NCI-H2227 (cell line): ENCODE measurements at regions not wholly inside any gene's neighbourhood (a gene's known extent, or its start where the extent isn't known, plus 50 kb on each side); places are given as distances from the start of the nearest gene placed in this dataset.

Experiments used
- DNase-seq: peaks from one replicate; lab custom pipeline; 2025; ENCODE audit not compliant: unreplicated experiment; lab: John Stamatoyannopoulos, UW

- no peak for DNase-seq
These were observed 255.8 kb upstream of the DACH1 start for GRCh38 chr13:72122661-72123255.

- no peak for DNase-seq
These were observed 254.5 kb upstream of the DACH1 start for GRCh38 chr13:72121466-72121865.

- no peak for DNase-seq
These were observed 253.6 kb upstream of the DACH1 start for GRCh38 chr13:72120632-72121031.

- no peak for DNase-seq
These were observed 246.9 kb upstream of the DACH1 start for GRCh38 chr13:72113931-72114330.

- DNase-seq, result no peak
These were observed 246.1 kb upstream of the DACH1 start for GRCh38 chr13:72113076-72113475.

- DNase-seq, result no peak
These were observed 245.2 kb upstream of the DACH1 start for GRCh38 chr13:72112216-72112615.

- DNase-seq, result no peak
These were observed 242.9 kb upstream of the DACH1 start for GRCh38 chr13:72109863-72110262.

- no peak for DNase-seq
These were observed 237.7 kb upstream of the DACH1 start for GRCh38 chr13:72104656-72105180.

GRCh38 chr13:72101768-72102400 is 234.9 kb upstream of the DACH1 start:
- DNase-seq, result no peak

GRCh38 chr13:72100339-72100738 is 233.3 kb upstream of the DACH1 start:
- DNase-seq, result no peak

GRCh38 chr13:72097568-72097967 is 230.6 kb upstream of the DACH1 start:
- DNase-seq, result peak; percentile 0

GRCh38 chr13:72093262-72093661 is 226.3 kb upstream of the DACH1 start:
- no peak for DNase-seq

- DNase-seq, result peak; percentile 23
These were observed 207.7 kb upstream of the DACH1 start for GRCh38 chr13:72074663-72075062.

- DNase-seq, result no peak
These were observed 205.3 kb upstream of the DACH1 start for GRCh38 chr13:72072261-72072660.

- DNase-seq, result peak; percentile 32
These were observed 204.7 kb upstream of the DACH1 start for GRCh38 chr13:72071713-72072112.

GRCh38 chr13:72062566-72062965 is 195.6 kb upstream of the DACH1 start:
- no peak for DNase-seq

GRCh38 chr13:72061613-72062012 is 194.6 kb upstream of the DACH1 start:
- no peak for DNase-seq

GRCh38 chr13:72050251-72050650 is 183.2 kb upstream of the DACH1 start:
- DNase-seq, result no peak

GRCh38 chr13:72043366-72043765 is 176.4 kb upstream of the DACH1 start:
- no peak for DNase-seq

- DNase-seq, result no peak
These were observed 174.2 kb upstream of the DACH1 start for GRCh38 chr13:72041165-72041564.

GRCh38 chr13:72039126-72039525 is 172.1 kb upstream of the DACH1 start:
- DNase-seq, result no peak

GRCh38 chr13:72029981-72030380 is 163.0 kb upstream of the DACH1 start:
- no peak for DNase-seq

- no peak for DNase-seq
These were observed 158.8 kb upstream of the DACH1 start for GRCh38 chr13:72025836-72026235.
